NCI-H446 (cell line): ENCODE measurements at regions not wholly inside any gene's neighbourhood (a gene's known extent, or its start where the extent isn't known, plus 50 kb on each side); places are given as distances from the start of the nearest gene placed in this dataset.
A peak's percentile ranks its signal among the peaks of the same experiment; 100 is the strongest.

Experiments
- DNase-seq, 2 experiments: peaks; one replicate each; lab custom pipeline; 2025; lab: John Stamatoyannopoulos, UW

DNA sequence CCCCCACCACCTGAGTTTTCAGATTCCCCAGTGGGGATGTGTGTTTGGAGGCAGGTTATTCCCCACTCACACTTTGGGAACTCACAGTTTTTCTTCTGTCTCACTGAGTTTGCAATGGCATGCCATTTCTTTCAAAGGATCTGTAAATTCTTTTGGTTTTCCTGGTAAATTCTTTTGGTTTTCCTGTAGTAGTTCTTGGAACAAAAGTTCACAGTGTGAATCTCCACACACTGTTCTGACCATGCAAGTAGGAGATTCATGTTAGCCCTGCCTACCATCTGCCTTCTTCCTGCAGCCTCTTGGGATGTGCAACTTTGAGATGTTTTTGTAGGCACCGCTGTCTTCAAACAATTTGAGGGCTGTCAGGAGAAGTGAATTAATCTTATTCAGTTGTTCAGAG lies 165.6 kb upstream of the OGFRL1 start:
- no peak for DNase-seq

DNA sequence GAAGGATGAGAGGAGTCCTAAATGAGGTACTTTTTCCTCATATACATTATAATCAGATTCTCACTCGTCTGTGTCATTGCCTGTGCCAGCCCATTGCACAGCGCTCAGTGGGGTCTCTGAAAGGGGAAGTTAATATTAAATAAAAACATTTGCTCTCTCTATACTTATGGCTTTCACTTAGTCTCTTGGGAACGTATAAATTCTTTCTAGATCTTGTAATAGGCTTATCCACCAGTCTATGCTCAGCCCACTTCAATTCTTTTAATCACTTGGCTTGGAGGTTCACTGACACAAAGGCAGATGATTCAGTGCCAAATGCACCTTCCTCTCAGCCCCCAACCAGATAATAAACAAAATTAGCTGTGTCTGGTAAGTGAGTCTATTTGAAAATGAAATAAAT lies 164.3 kb upstream of the OGFRL1 start:
- DNase-seq = peak; percentile 43 to 65

DNA sequence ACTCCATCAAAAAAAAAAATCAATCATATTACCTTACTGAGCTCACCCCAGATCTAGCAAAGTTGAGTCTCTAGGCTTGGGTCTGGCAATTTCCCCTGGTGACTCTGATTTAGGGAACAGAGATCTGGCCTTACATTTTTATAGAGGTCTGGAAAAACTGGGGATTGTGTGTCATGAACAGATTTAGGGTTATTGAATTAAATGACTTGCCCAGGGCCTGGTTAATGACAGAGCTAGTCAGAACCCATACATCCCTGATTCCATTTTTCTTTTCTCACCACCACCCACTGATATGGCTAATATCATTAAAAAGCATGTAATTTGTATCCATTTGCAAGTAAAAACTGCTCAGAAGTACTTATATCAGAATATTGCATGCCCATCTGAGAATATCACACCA lies 163.4 kb upstream of the OGFRL1 start:
- DNase-seq = no peak

DNA sequence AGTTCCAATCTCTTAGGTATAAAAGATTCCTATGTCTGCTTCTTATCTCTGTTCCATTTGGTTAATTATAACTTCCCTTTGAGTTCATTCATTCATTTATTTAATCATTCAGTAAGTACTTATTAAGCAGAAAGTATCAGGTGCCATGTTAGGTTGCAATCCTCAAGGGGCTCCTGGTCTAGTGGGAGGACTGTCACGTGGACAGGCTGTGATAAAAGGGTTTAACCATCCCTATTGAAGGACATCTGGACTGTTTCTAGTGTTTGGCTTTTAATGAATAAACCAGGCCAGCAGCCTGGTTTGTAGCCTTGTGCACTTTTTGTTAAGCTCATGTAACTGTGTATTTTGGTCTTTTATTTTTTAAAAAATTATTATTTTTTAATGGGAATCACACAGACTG lies 162.1 kb upstream of the OGFRL1 start:
- peak in 1 of 2 experiments; percentile 45 for DNase-seq

DNA sequence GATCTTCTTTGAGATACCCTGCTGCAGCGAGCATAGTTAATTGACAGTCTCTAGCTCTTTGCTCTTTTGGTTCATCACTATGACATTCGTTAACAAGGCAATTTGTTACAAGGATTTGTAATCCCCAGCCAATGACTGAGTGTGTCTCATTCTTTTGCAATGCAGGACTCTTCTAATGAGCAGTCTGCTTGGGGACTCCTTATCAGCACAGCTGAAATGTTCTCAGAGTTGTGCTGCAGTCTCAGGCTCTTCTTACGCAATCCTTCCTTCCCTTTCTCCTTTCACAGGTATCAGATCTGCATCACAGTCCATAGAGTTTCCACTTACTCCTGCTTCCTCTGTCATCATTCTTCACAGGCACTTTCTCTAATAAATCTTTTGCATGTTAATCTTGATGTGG lies 161.2 kb upstream of the OGFRL1 start:
- DNase-seq = no peak

DNA sequence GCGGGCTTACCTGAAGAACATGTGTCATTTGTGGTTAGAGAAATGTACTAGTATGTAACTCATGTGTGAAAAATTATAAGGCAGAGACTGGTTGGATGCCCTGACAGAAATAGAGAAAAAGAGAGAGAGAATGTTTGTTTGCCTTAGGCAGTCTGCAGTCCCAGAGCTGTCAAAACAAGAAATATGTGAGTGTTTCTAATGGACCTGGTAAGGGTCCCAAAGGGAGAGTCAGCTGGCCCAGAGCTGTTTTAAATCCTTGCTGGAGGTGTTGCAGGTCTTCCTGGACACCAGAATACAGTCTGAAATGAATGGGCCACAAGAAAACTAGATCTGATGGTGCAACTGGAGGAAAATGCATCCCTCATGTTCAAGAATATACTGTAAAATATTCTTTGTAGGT lies 158.3 kb upstream of the OGFRL1 start:
- peak in 1 of 2 experiments; percentile 19 for DNase-seq

DNA sequence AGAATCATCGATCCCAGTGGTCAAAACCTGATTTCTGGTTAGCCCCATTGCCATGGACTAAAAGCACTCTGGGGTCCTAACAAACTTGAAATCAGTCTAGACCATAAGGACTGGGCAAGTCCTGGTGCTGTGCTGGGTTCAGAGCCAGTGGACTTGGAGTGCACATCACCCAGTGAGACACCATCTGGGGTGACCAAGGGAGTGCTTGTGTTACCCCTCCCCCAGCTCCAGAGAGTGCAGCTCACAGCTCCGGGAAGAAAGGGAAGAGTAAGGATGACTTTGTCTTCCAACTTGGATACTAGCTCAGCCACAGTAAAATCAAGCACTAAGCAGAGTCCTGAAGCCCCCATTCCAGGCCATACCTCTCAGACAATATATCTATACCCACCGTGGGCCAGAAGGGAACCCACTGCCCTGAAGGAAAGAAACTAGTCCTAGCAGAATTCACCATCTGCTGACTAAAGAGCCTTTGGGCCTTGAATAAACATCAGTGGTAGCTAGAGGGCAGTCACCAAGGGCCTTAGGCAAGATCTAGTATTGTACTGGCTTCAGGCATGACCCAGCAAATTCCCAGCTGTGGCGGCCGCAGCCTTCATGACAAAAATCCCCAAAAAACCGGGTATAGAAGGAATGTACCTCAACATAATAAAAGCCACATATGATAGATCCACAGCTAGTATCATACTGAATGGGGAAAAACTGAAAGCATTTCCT lies 153.5 kb upstream of the OGFRL1 start:
- no peak for DNase-seq

DNA sequence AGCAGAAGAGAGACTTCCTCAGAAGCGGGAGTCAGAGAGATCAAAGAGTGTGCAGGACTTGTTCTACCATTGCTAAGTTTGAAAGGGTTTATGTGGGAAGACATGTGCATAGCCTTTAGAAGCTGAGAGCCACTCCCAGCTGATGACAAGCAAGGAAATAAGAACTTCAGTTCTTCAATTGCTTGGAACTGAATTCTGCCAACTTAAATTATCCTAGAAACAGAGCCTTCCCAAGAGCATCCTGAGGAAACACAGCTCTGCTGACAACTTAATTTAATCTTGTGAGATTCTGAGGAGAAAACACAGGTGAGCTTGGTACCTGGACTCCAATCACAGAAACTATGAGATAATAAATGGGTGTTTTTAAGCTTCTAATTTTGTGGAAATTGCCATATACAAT lies 150.6 kb upstream of the OGFRL1 start:
- DNase-seq = no peak

DNA sequence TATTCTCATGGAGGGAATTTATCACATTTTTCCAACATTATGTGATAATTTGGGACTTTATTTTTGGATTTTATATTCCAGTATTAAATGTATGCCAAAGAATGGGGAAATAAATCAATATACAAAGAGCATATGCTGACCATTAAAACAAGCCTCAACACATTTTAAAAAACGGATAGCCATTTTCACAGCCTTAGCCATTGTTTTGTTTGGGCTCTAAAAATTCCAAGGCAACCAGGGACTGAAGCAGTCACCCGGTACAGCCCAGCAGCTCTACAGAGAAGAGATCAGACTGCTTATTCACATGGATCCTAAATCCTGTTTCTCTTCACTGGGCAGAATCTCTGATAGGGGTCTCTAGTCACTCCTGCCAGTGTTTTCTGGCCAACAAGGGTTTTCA lies 150.2 kb upstream of the OGFRL1 start:
- DNase-seq = no peak

DNA sequence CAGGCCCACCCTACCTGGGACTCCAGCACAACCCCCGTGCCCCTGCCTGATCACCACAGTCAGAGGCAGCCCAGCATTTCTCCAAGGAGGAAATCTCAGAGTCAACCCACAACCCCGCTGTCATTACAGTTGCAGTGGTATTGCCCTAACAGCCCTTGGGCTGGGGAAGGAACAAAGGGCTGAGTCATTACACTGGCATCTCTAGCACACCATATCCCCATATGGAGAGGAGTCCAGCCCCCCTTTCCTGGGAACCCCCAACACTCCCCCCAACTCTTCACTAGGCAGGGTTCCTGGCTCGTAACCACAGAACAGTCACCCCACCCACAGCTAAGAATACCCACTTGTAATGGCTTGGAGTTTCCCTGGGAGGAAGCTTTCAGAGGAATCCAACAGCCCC lies 149.4 kb upstream of the OGFRL1 start:
- DNase-seq = no peak

DNA sequence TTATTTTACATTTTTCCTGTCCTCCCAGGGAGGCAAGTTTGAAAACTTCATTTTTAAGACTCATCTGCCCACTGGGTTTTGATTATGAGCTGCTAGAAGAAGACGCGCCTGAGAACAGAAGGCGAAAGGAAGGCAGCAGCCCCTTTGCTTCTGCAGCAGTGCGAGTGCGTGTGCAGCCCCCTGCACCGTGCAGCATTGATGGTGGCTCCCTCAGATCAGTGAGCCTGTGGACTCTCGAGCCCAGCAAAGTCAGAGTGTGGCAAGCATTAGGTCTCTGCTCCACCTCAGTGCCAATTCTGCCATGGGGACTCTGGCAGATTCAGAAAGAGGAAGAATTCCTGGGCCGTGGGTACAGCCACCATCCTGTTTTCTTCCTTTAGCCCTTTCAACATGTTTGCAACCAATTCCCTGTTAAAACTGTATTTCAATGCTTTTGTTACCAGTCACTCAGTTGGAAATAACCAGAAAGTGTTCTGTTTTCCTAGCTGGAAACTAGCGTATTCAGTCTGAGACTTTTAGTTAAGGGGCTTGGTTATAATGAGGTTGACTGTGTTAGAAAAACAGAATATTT lies 134.8 kb upstream of the OGFRL1 start:
- no peak for DNase-seq

DNA sequence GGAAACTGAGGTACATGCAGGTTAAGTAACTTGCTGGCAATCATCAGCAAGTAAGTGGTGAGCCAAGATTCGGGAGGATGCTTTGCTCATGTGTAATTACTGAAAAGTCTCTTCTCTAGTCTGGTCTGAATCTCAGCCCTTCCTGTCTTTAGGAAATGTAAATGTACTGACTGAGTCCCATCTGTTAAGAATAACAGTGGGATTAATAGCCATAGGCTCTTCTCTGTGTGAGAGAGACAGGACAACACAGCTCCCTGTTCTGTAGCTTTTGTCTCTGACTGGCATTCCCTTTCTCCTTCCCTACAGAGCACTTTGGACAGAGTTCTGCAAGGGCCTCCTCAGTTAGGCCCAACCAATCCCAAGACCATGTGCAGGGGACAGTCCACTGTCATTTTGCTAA lies 131.3 kb upstream of the OGFRL1 start:
- no peak for DNase-seq

DNA sequence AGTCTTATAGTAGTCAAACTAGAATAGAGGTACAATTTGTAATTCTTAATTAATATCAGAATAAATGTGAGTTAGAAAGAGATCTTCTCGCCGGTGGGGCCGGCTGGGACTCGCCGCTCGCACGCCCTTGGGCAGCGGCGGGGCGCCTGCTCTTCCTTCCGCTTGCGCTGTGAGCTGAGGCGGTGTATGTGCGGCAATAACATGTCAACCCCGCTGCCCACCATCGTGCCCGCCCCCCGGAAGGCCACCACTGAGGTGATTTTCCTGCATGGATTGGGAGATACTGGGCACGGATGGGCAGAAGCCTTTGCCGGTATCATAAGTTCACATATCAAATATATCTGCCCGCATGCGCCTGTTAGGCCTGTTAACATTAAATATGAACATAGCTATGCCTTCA lies 123.7 kb upstream of the OGFRL1 start:
- DNase-seq = no peak

DNA sequence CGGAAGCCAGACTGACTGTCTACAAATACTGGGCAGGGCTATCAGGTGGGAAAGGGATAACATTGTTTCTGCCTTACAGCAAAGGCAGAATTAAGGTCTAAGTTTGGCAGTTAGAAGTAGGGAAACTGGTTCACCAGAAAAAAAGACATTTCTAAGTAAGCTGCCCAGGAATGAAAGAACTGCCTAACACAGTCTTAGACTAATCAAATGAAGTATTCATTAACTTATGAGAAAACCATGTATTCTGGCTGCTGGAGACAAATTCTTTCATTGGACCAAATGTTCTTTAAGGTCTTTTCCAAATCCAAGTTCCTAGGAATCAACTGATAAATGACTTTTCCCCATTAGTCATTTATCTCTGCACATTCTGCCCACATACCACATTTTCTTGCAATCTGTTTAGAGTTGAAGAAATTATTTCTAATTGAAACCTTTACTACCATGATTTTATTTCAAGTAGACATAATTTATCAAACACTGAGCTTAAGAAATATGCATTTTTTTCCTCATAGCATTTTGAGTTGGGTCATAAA lies 120.3 kb upstream of the OGFRL1 start:
- no peak for DNase-seq

DNA sequence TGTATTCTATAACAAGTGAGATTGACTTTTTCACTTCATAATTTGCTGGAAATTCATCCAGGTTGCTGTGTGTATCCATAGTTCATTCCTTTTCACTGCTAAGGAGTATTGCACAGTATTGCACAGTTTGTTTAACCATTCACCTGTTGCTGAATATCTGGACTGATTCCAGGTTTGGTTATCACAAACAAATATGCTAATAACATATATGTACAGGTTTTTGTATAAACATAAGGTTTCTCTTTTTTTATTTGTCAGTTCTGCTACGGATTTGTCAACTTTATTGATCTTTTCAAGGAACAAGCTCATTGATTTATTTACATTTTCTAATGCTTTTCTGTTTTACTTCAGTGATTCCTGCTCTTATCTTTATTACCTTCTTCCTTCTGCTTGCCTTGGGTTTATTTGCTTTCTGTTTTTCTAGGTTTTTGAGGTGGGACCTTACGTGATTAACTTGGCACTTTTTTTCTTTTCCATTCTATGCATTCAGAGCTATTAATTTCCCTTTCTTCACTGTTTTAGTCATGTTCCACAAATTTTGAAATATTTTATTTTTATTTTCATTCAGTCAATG lies 117.0 kb upstream of the OGFRL1 start:
- DNase-seq = no peak

DNA sequence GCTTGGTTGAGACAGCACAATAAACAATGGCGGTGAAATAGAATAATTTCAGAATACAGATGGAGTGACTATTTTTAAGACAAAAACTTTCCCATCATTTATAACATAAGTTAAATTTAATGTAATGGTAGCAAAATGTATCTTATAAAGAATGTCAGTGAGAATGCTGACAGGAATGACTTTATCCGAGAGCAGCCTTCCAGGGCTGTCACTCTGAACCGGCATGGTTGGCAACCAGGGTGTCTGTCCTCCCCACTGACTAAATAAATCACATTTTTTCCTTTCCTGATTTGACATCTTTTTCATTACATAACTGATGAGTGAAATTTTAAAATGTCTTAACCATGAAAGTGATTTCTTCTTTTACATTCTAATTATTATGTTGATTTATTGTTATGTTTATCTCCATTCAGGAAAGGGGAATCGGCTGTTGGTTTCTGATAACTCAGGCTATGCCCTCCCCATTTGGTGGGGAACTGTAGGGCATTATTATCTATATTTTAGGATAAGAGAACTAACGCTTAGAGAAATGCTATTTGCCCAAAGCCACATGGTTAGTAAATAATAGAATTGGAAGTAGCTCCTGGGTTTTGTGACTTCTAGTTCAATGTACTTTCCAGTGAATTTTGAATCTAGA lies 109.2 kb upstream of the OGFRL1 start:
- DNase-seq = no peak

DNA sequence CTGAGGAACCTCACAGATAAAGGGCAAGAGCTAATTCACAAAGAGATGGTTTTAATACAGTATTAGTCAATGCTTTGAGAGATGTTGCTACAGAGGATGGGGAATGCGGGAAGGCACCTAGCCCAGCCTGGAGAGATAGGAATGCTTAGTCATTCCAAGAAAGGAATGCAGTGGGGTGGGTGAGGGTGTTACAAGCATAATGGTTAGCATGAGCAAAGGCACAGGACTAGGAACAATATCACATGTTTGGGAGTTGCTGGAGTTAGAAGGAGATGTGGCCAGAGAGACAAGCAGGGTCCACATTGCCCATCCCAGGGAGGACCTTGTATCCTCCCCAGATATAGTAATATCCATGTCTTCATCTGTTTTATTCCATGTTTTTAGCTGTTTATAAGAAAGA lies 107.0 kb upstream of the OGFRL1 start:
- DNase-seq = no peak

DNA sequence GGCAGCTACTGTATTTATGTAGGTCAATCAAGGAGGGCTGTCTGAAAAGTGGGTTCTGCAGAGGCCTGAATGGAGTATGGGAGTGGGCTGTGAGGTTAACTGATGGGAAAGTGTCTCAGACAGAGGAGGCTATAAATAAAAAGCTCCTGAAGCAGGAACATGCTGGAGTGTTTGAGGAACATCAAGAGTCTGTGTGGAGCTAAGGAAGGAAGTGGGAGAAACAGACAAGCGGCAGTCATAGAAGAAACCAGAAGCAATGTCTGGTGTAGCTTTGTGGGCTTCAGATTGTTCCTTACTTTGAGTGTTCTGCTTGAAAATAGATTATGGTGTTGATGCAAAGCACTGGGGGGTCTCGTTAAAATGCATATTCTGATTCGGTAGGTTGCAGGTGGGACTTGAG lies 101.5 kb upstream of the OGFRL1 start:
- DNase-seq = no peak

DNA sequence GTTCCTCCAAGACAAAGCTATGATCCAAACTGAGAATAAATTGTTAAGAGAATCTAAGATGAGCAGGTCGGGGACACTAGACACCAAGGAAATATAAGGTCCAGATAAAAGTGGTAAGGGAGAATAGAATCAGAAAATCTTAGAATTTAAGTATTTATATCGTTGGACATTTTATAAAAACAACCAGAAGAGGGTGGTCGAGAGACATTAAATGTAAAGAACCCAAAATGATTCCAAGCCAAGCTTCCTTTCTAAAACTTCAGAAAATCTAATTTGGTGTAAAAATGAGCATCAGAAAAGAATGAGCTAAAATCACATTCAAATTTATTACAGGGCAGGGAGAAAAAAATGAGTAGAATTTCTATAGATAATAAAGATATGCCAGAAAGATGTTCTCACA lies 97.8 kb upstream of the OGFRL1 start:
- DNase-seq = peak; percentile 74 to 76

DNA sequence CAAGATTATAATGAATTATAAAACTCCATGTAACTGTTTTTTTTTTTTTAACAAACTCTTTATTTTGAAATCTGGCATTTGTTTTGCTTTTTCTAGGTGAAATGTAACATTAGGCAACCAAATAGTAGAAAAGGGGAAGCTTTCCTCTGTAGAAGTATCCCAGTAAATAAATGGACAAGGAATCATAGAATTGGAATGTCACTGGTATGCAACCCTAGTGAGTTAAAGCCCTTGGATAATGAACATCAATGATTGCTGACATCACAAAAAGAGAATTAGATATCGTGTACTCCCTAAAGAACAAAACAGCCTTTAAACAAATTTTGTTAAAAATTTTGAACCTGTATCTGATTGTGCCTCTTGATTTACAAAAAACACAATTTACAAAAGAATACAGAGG lies 93.9 kb upstream of the OGFRL1 start:
- no peak for DNase-seq

DNA sequence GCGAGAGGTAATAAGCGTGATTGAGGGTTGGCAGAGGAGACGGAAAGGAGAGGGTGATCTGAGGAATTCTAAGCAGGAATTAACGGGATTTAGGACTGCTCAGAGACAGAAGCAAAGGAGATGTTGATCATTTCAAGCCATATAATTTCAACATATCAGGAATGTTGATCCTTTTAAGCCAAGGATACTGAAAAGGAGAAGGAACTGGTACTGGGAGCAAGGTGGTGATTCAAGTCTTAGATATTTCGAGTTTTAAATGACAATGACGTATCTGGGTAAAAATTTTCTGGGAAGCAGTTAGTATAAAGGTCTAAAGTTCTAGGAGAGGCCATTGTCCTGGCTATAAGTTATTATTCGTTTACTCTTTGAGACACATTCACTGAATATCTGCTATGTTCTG lies 91.3 kb upstream of the OGFRL1 start:
- no peak for DNase-seq

DNA sequence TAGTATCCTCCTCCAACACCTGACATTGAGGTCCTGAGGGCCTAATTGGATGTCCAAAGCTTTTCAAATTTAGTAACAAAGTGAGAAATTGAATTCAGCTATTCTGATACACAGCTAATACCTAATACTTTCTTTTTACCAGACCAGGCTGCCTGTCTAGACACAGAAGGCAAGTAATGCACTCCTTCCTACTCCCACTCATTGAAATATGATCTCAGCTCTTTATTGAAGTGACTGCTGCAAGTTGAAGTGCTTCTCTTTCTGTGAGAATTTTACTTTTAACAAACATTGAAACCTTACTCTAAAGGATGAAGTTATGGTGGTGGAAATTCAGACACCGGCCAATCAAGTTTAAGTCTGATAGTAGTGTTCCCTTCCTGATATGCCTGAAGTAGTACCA lies 90.8 kb upstream of the OGFRL1 start:
- DNase-seq = no peak

DNA sequence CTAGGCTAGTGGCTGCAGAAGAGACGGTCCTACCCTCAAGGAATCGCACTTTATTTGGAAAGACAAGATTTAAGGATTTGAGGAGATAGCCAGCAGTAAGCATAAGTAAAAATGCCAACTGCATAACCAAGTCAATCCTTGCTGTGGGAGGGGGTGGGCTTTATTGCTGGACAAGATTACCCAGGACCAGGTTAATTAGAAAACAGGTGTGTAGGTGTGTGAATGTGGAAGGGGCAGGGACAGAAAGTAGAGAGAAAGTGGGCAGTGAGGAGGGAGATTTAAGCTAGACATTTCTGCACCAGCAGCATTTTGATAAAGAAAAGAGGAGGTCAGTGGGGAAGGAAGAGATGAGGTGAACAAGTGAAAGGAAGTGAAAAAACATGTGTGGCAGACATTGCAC lies 89.7 kb upstream of the OGFRL1 start:
- no peak for DNase-seq
